ENCODE measurements at regions not wholly inside any gene's neighbourhood (a gene's known extent, or its start where the extent isn't known, plus 50 kb on each side); places are given as distances from the start of the nearest gene placed in this dataset.

GRCh38 chr2:118632921-118633320 lies 214.5 kb downstream of the EN1 start:
- no peak for TF ChIP-seq CTCF (IDR thresholded peaks at IDR 0.05)
- TF ChIP-seq JUN (CRISPR knock-in tag; IDR thresholded peaks at IDR 0.05), result no peak
- TF ChIP-seq PRDM15 (CRISPR knock-in tag; IDR thresholded peaks at IDR 0.05), result no peak
- TF ChIP-seq STAT6 (CRISPR knock-in tag; conservative IDR thresholded peaks at IDR 0.05; ENCODE audit: low read depth), result no peak

Measured in WTC11 (cell line).